CD4-positive, alpha-beta T cell (primary cell): ENCODE measurements at regions not wholly inside any gene's neighbourhood (a gene's known extent, or its start where the extent isn't known, plus 50 kb on each side); places are given as distances from the start of the nearest gene placed in this dataset.

Experiments
- ATAC-seq: fragments of 200-7000 bp; cut with Tn5 transposase; one replicate; pipeline ENCODE4 v1.10.0; 2022; ENCODE audit warnings: mild to moderate bottlenecking; ENCODE audit not compliant: poor library complexity
- CTCF ChIA-PET: fragments of 350-600 bp; sonication (Branson Sonifier 250); formaldehyde crosslinking; loops from one replicate; lab custom pipeline; 2021; ENCODE audit warnings: antibody characterized with exemption, inconsistent platforms; lab: Charles Lee
- POLR2A ChIA-PET: fragments of 350-600 bp; sonication (Branson Sonifier 250); formaldehyde crosslinking; loops from one replicate; lab custom pipeline; 2021; ENCODE audit warnings: antibody characterized with exemption, inconsistent platforms; lab: Charles Lee
- DNase-seq, 14 experiments: peaks; one replicate each; pipeline ENCODE4 v3.0.0-alpha.2; 2013 to 2020; ENCODE audit warnings: mixed read lengths in 2 of 14
- H3K27ac ChIP-seq, 2 donors: one replicate each; pipeline versions ENCODE4 v1.5.1 to v1.7.0; 2013; ENCODE audit warnings: low read length in 2 of 2, low read depth in 1 of 2, mild to moderate bottlenecking in 1 of 2
- H3K27me3 ChIP-seq, 2 experiments: 1 replicate in 1 of 2; 2 replicates in 1 of 2; pipeline versions ENCODE4 v1.6.1 to v1.7.0; 2013; ENCODE audit warnings: low read length in 2 of 2, control low read depth in 1 of 2, mild to moderate bottlenecking in 1 of 2, moderate library complexity in 1 of 2; ENCODE audit not compliant: insufficient read depth in 2 of 2, control insufficient read depth in 1 of 2
- H3K36me3 ChIP-seq: one replicate; pipeline ENCODE4 v1.6.1; 2013; ENCODE audit warnings: low read length, control low read depth; ENCODE audit not compliant: insufficient read depth
- H3K4me1 ChIP-seq: one replicate; pipeline ENCODE4 v1.6.1; 2013; ENCODE audit warnings: low read length, control low read depth; ENCODE audit not compliant: insufficient read depth
- H3K4me3 ChIP-seq: one replicate; pipeline ENCODE4 v1.5.1; 2013; ENCODE audit warnings: mild to moderate bottlenecking, low read length, moderate library complexity
- H3K9me3 ChIP-seq, 2 experiments: 1 replicate in 1 of 2; 2 replicates in 1 of 2; pipeline versions ENCODE4 v1.6.1 to v1.7.0; 2013; ENCODE audit warnings: low read length in 2 of 2, mild to moderate bottlenecking in 2 of 2, control low read depth in 1 of 2, moderate library complexity in 1 of 2; ENCODE audit not compliant: control insufficient read depth in 1 of 2, insufficient read depth in 1 of 2
- H3K27ac Mint-ChIP-seq: one replicate; pipeline ENCODE4 v1.8.0; 2020; ENCODE audit warnings: mixed read lengths
- H3K27me3 Mint-ChIP-seq: one replicate; pipeline ENCODE4 v1.8.0; 2021; ENCODE audit warnings: mixed read lengths
- H3K36me3 Mint-ChIP-seq: one replicate; pipeline ENCODE4 v1.8.0; 2021; ENCODE audit warnings: low read depth, mixed read lengths
- H3K4me1 Mint-ChIP-seq: one replicate; pipeline ENCODE4 v1.8.0; 2021; ENCODE audit warnings: low read depth, mixed read lengths
- H3K4me3 Mint-ChIP-seq: one replicate; pipeline ENCODE4 v1.8.0; 2020; ENCODE audit warnings: mild to moderate bottlenecking, mixed read lengths
- H3K9me3 Mint-ChIP-seq: one replicate; pipeline ENCODE4 v1.8.0; 2020; ENCODE audit warnings: mixed read lengths
- intact Hi-C, 2 experiments: fragments of 100-400 bp; cut with DNase I in 1 of 2; cut with micrococcal nuclease in 1 of 2; formaldehyde crosslinking; loops; one replicate each; pipeline versions ENCODE4 v1.15.1 to v1.9.0; 2023 to 2025; cut with DNase I, micrococcal nuclease
- TF ChIP-seq, protein P1 (sequence below): fragments of 200-600 bp; IDR thresholded peaks from one replicate; pipeline ENCODE4 v1.8.0; 2022; ENCODE audit warnings: antibody characterized with exemption, mild to moderate bottlenecking

DNA sequence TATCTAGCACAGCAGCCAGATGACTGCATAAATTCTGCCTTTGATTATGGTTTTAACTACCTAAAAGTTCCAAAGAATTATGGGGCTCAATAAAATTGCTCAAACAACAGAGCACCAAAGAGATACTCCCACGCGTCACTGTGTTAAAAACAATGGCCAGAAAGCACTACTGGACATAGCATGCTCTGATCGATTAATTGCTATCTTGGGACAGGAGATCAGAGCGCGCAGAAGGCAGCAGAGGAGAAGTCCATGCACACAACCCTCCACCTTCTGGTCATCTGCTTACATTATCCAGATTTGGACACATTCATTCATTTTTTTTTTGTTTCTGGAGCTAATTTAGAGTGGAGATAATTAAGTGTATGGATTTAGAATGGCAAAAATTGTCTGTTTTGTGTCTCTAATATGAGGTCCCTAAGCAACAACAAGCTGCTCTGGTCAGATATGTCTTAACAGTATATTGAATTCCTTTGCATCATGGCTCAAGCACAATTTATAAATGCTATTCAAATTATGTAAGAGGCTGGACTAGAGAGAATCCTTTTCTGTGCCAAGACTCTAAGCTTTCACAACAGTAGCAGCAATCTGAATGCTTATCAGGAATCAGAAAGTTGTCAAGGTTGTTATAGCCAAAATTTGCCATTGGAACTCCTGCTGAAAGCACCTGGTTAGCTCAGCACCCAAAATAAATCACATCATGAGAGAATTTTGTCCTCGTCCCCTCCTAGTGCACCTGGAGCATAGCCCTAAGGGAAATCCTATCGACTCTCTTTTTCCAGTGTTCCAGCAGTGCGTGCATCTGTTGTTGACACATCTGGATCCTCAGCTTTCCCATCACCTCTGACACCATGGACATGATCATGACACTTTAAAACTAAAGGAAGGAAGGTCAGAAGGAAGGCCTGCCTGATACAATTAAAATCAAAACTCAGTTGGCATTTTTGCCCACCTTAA, 98.6 kb upstream of the HMHB1 start:
- H3K9me3 ChIP-seq = no peaks in the 10 kb centered on the region
- no peak overlapping the region for H3K4me3 ChIP-seq
- no peaks in the 10 kb centered on the region for H3K36me3 ChIP-seq
- DNase-seq = no peak
- no peaks in the 10 kb centered on the region for H3K27me3 ChIP-seq
- no peaks in the 10 kb centered on the region for H3K4me1 ChIP-seq
- no peak overlapping the region for H3K27ac ChIP-seq
- Mint-ChIP-seq H3K36me3 (no peaks in the 10 kb centered on the region), H3K4me1 (no peaks in the 10 kb centered on the region), H3K4me3 (no peak overlapping the region), H3K27me3 (no peaks in the 10 kb centered on the region), H3K27ac (no peak overlapping the region), H3K9me3 (no peaks in the 10 kb centered on the region)
- CTCF ChIA-PET = interaction anchor here (1.2 kb wide), 1 partner anchor 36 kb away, joined by 4 read pairs; no protein-coding TSS in a partner anchor
- intact Hi-C loops = no loop called here
- TF ChIP-seq, protein P1, sequence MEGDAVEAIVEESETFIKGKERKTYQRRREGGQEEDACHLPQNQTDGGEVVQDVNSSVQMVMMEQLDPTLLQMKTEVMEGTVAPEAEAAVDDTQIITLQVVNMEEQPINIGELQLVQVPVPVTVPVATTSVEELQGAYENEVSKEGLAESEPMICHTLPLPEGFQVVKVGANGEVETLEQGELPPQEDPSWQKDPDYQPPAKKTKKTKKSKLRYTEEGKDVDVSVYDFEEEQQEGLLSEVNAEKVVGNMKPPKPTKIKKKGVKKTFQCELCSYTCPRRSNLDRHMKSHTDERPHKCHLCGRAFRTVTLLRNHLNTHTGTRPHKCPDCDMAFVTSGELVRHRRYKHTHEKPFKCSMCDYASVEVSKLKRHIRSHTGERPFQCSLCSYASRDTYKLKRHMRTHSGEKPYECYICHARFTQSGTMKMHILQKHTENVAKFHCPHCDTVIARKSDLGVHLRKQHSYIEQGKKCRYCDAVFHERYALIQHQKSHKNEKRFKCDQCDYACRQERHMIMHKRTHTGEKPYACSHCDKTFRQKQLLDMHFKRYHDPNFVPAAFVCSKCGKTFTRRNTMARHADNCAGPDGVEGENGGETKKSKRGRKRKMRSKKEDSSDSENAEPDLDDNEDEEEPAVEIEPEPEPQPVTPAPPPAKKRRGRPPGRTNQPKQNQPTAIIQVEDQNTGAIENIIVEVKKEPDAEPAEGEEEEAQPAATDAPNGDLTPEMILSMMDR = no peak
- POLR2A ChIA-PET = no interaction called here
- ATAC-seq = no peak

DNA sequence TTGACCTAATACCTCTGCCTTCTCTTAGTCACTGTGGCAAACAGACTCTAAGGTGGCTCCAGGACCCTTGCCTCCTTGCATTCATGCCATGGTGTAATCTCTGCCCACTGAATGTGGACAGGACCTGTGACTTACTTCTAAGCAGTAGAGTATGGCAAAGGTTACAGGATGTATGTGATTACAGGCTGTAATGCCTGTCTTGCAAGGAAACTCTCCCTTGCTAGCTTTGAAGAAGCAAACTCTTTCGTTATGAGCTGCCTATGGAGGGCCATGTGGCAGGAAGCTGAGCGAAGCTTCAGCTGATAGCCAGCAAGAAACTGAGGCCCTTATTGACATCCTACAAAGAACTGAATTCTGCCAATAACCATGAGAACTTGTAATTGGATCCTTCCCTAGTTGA, 103.3 kb upstream of the HMHB1 start:
- no peaks in the 10 kb centered on the region for H3K4me1 ChIP-seq
- H3K27ac ChIP-seq = no peak overlapping the region
- H3K4me3 ChIP-seq = no peak overlapping the region
- no peak overlapping the region for H3K4me3 Mint-ChIP-seq
- no peaks in the 10 kb centered on the region for H3K9me3 ChIP-seq
- ChIA-PET CTCF (no interaction called here), POLR2A (no interaction called here)
- no peaks in the 10 kb centered on the region for H3K36me3 Mint-ChIP-seq
- DNase-seq (no peak), ATAC-seq (no peak)
- no peak overlapping the region for H3K27ac Mint-ChIP-seq
- H3K9me3 Mint-ChIP-seq = no peaks in the 10 kb centered on the region
- H3K27me3 ChIP-seq = no peaks in the 10 kb centered on the region
- intact Hi-C loops = no loop called here
- H3K4me1 Mint-ChIP-seq = no peaks in the 10 kb centered on the region
- H3K27me3 Mint-ChIP-seq = peaks cover 4% of the 10 kb centered on the region
- TF ChIP-seq, protein P1 = no peak
- no peaks in the 10 kb centered on the region for H3K36me3 ChIP-seq

DNA sequence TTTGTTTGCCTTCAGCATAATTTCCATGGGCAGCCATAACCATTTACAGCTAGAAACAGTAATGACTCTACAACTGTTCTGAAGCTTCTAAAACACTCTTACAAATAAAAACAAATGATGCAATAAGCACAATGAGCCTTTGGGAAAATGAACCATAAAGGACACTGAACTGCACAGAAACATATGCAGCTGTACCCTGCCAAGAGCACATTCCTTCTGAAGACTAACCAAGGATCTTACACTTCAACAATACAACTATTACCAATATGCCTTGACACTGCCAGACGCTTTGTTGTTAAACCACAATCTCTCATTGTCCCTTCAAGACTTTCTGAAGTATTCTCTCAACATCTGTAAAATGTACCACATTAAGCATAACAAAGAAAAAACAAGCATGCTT, 104.2 kb upstream of the HMHB1 start:
- H3K9me3 ChIP-seq = no peaks in the 10 kb centered on the region
- Mint-ChIP-seq H3K9me3 (no peaks in the 10 kb centered on the region), H3K27me3 (peaks cover 4% of the 10 kb centered on the region), H3K36me3 (no peaks in the 10 kb centered on the region), H3K27ac (no peak overlapping the region), H3K4me1 (no peaks in the 10 kb centered on the region), H3K4me3 (no peak overlapping the region)
- intact Hi-C loops = no loop called here
- H3K36me3 ChIP-seq = no peaks in the 10 kb centered on the region
- POLR2A ChIA-PET = no interaction called here
- no peaks in the 10 kb centered on the region for H3K4me1 ChIP-seq
- H3K27ac ChIP-seq = no peak overlapping the region
- ATAC-seq = no peak
- CTCF ChIA-PET = no interaction called here
- TF ChIP-seq, protein P1 = no peak
- no peaks in the 10 kb centered on the region for H3K27me3 ChIP-seq
- H3K4me3 ChIP-seq = no peak overlapping the region
- DNase-seq = no peak
